Common myeloid progenitor, CD34-positive (primary cell): ENCODE measurements at regions not wholly inside any gene's neighbourhood (a gene's known extent, or its start where the extent isn't known, plus 50 kb on each side); places are given as distances from the start of the nearest gene placed in this dataset.

ENCODE experiments used
- CTCF ChIA-PET: fragments of 350-600 bp; sonication (Branson Sonifier 250); formaldehyde crosslinking; loops from one replicate; lab custom pipeline; 2021; ENCODE audit warnings: antibody characterized with exemption; lab: Charles Lee
- POLR2A ChIA-PET: fragments of 350-600 bp; sonication (Branson Sonifier 250); formaldehyde crosslinking; loops from one replicate; lab custom pipeline; 2021; ENCODE audit warnings: antibody characterized with exemption; lab: Charles Lee
- DNase-seq, 3 donors: peaks; one replicate each; pipeline versions ENCODE4 v3.0.0 to v3.0.0-alpha.2; 2013
- H3K27ac ChIP-seq, 2 experiments: 1 replicate in 1 of 2; 2 replicates in 1 of 2; pipeline ENCODE4 v1.7.0; 2013; ENCODE audit warnings: inconsistent platforms in 2 of 2, low read length in 2 of 2, mild to moderate bottlenecking in 2 of 2, low read depth in 1 of 2, moderate library complexity in 1 of 2; ENCODE audit not compliant: severe bottlenecking in 2 of 2, insufficient read depth in 1 of 2, poor library complexity in 1 of 2
- H3K27me3 ChIP-seq, 5 experiments: replicated peaks in 2 of 5; 1 replicate in 3 of 5; 2 replicates in 2 of 5; pipeline versions ENCODE4 v1.6.1 to v1.7.0; 2013; ENCODE audit warnings: low read length in 4 of 5, mild to moderate bottlenecking in 2 of 5, moderate library complexity in 2 of 5, inconsistent platforms in 1 of 5; ENCODE audit not compliant: insufficient read depth in 5 of 5, control insufficient read depth in 4 of 5
- H3K36me3 ChIP-seq, 4 experiments: 1 replicate in 2 of 4; 2 replicates in 2 of 4; pipeline versions ENCODE4 v1.6.1 to v1.7.0; 2013; ENCODE audit warnings: low read length in 3 of 4, control low read depth in 1 of 4, mild to moderate bottlenecking in 1 of 4; ENCODE audit not compliant: control insufficient read depth in 4 of 4, insufficient read depth in 4 of 4
- H3K4me1 ChIP-seq, 4 experiments: 1 replicate in 3 of 4; 2 replicates in 1 of 4; pipeline versions ENCODE4 v1.6.1 to v1.7.1; 2013; ENCODE audit warnings: low read length in 3 of 4, mild to moderate bottlenecking in 3 of 4, control low read depth in 1 of 4, inconsistent platforms in 1 of 4, moderate library complexity in 1 of 4; ENCODE audit not compliant: control insufficient read depth in 4 of 4, insufficient read depth in 4 of 4; ENCODE audit errors: control extremely low read depth in 1 of 4
- H3K4me3 ChIP-seq, 7 experiments: 1 replicate in 4 of 7; 2 replicates in 3 of 7; pipeline versions ENCODE4 v1.5.1 to v1.7.0; 2013; ENCODE audit warnings: mild to moderate bottlenecking in 7 of 7, low read length in 6 of 7, moderate library complexity in 6 of 7, inconsistent platforms in 2 of 7, low read depth in 2 of 7, control low read depth in 1 of 7; ENCODE audit not compliant: insufficient read depth in 4 of 7, control insufficient read depth in 1 of 7; ENCODE audit errors: extremely low read depth in 1 of 7
- H3K9me3 ChIP-seq, 5 experiments: 1 replicate in 4 of 5; 2 replicates in 1 of 5; pipeline versions ENCODE4 v1.6.1 to v1.7.1; 2013; ENCODE audit warnings: low read length in 4 of 5, mild to moderate bottlenecking in 2 of 5, inconsistent platforms in 1 of 5, low read depth in 1 of 5, moderate library complexity in 1 of 5; ENCODE audit not compliant: control insufficient read depth in 4 of 5, insufficient read depth in 2 of 5; ENCODE audit errors: control extremely low read depth in 1 of 5
- WGBS: methylation state at CpG from one replicate; pipeline ENCODE4 v1.1.5; 2013; ENCODE audit not compliant: insufficient coverage; 5-methylcytosine and 5-hydroxymethylcytosine counted together

DNA sequence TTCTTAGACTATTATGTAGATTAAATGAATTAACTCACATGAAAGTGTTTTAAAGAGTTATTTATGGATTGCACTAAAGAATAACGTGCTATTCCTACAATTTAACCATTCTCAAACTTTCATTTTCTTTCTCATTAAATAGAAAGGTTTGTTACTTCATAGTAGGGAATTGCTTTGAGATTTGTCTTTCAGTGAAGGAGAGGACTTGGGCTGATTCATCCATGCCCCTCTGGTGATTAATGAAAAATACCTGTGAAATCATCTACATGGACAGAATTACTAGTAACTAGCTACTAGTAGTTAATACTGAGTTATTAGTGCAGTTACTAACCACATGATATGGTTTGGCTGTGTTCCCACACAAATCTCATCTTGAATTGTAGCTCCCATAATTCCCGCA, 275.8 kb upstream of the CDH20 start:
- CTCF ChIA-PET = no interaction called here
- POLR2A ChIA-PET = no interaction called here
- DNase-seq = no peak
- Histone ChIP-seq H3K9me3 (peaks cover 0 to 1% (median 0%) of the 10 kb centered on the region in 5 experiments), H3K4me1 (no peaks in the 10 kb centered on the region), H3K4me3 (no peak overlapping the region), H3K36me3 (no peaks in the 10 kb centered on the region), H3K27ac (no peak overlapping the region), H3K27me3 (no peaks in the 10 kb centered on the region)
- 100% methylated on average over 1 of the region's 2 CpGs for WGBS

DNA sequence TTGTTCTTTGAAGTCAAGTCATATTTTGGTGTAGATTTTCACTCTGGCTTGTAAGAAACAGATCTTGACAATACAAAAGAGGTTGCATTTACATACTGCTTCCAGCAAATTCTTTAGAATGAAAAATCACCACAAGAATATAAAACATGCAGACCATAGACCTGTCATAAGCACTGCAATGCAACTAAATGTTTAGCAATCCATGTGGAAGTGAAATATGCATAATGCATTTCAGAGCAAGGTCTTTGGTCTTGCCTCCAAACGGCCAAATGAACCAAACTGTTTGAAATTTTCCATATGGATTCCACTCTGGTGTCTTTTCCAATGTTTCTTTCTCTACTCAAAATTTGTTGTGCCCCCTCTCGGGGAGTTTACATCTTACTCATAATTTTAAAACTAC, 271.0 kb upstream of the CDH20 start:
- no peaks in the 10 kb centered on the region for H3K27me3 ChIP-seq
- WGBS = 83% methylated on average over 1 of the region's 2 CpGs
- no peaks in the 10 kb centered on the region for H3K9me3 ChIP-seq
- CTCF ChIA-PET = no interaction called here
- no peak overlapping the region for H3K27ac ChIP-seq
- H3K4me1 ChIP-seq = no peaks in the 10 kb centered on the region
- no peak for DNase-seq
- no peaks in the 10 kb centered on the region for H3K36me3 ChIP-seq
- H3K4me3 ChIP-seq = no peak overlapping the region
- POLR2A ChIA-PET = no interaction called here

DNA sequence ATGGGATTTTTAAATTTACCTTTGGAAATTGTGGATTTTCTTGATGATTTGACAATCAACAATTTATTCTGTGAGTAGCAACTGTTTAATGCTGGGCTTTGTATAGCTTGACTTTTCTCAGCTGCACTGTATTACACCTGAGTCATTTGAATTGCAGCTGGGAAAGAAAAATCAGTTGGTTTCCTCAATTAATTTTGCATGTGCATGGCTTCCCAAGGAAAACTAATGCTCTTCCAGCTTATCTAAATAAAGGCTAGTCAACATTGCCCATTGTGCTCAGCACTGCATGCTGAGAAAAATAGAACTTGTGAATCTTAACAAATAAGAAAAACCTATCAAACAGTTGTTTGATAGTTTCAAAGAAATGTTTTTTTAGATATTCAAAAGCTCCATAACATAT, 268.3 kb upstream of the CDH20 start:
- POLR2A ChIA-PET = no interaction called here
- H3K36me3 ChIP-seq = no peaks in the 10 kb centered on the region

DNA sequence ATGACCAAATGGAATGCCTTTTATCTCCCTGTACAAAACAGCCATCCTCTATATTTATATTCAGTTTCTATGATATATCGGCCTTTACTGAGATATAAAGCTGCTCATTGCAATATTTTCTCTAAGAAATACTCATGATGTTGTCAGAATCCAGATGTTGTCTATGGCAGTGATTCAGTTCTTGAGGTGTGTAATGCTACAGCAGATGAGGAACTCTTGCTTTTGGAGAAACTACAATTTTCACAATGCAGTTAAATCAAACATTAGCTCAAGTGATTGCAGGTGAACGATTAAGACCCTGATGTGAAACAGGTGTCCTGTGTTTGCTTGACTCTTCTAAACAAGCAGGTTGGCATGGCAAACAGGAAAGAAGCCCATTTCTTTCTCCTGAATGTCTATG, 256.2 kb upstream of the CDH20 start:
- ChIA-PET POLR2A (no interaction called here), CTCF (interaction anchor here (1.2 kb wide), 1 partner anchor 9 kb away, joined by 5 read pairs; no protein-coding TSS in a partner anchor)
- H3K36me3 ChIP-seq = no peaks in the 10 kb centered on the region
- H3K4me3 ChIP-seq = no peak overlapping the region
- no CpG with 5 or more reads among the region's 2 CpGs for WGBS
- DNase-seq = no peak
- H3K27ac ChIP-seq = no peak overlapping the region
- no peaks in the 10 kb centered on the region for H3K4me1 ChIP-seq
- no peaks in the 10 kb centered on the region for H3K9me3 ChIP-seq
- H3K27me3 ChIP-seq = no peaks in the 10 kb centered on the region

More for the DNA sequence above, 268.3 kb upstream of the CDH20 start:
- CTCF ChIA-PET = no interaction called here
- H3K27me3 ChIP-seq = no peaks in the 10 kb centered on the region
- no peaks in the 10 kb centered on the region for H3K9me3 ChIP-seq
- H3K27ac ChIP-seq = no peak overlapping the region
- H3K4me1 ChIP-seq = no peaks in the 10 kb centered on the region
- H3K4me3 ChIP-seq = no peak overlapping the region
- DNase-seq = no peak

DNA sequence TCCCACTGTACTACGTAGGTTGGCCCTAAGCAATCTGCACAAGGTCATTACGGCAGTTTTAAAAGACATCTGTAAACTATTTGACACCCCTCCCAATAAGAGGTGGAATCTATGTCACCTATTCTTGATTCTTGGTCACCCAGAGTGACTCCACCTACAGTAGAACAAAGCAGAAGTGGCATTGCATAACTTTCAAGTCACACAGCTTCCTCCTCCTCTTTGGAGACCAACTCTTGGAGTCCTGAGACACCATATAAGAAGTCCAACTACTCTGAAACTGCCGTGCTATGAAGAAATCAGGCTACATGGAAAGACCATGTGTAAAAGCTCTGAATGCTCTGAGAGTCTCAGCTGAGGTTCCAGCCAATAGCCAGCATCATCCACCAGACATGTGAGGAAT, 253.5 kb upstream of the CDH20 start:
- Histone ChIP-seq H3K9me3 (no peaks in the 10 kb centered on the region), H3K27me3 (no peaks in the 10 kb centered on the region), H3K36me3 (no peaks in the 10 kb centered on the region), H3K4me1 (no peaks in the 10 kb centered on the region), H3K4me3 (no peak overlapping the region), H3K27ac (no peak overlapping the region)
- no peak for DNase-seq
- 92% methylated on average over 3 of the region's 3 CpGs for WGBS
- ChIA-PET POLR2A (no interaction called here), CTCF (no interaction called here)

DNA sequence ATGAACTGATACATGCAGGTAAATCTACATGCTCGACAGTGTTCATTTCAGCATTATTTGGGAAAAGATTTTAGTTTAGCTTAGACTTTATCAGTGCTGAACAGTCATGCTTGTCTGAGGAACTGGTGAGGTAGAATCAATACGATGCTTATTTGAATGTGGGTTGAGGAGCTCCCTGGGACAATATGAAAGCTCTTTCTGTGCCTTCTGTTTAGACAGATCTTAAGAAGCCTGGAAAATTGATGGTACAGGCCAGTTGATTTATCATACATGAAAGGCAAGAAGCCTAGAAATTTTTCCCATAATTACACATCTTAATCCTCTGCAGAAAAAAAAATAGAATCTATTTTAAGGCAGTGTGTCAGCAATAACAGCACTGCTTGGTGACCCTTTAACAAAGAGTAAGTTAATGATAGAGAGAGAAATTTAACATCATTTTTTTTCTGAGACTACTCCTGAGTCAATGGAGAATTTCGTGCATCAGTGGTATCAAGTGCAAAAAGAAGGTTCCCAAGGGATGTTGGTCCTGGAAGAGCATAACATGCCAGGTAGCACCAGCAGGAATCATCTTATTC, 252.2 kb upstream of the CDH20 start:
- Histone ChIP-seq H3K4me1 (no peaks in the 10 kb centered on the region), H3K27me3 (no peaks in the 10 kb centered on the region), H3K36me3 (no peaks in the 10 kb centered on the region), H3K9me3 (no peaks in the 10 kb centered on the region), H3K4me3 (no peak overlapping the region), H3K27ac (no peak overlapping the region)
- ChIA-PET CTCF (no interaction called here), POLR2A (no interaction called here)
- no peak for DNase-seq
- WGBS = 91% methylated on average over 3 of the region's 3 CpGs

DNA sequence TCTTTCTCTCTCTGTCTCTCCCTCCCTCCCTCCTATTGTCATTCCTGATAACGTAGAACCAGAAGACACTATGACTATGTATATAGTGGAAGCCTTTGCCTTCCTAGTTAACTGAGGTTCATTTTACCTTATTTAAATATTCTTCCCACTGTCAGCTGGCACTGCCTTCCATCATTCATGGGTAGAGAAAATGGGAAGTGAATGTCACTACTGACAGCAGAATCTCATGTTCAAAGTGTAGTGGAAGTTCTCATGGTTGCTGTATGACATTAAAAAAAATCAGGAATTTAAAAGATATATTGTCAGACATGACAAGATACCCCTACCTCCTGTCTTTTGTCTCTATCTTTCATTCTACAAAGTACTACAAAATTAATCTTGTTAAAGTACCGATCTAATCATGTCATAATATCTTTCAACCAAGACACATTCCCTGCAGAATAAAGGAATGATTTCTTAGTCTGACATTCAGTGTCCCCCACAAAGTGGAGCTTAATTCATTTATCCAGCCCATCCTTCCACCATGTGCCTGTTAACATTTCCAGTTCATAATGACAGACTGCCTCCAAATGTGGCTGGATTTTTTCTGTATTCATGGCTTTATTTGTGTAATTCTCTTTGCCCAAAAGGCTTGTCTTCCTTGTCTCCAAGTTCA, 250.1 kb upstream of the CDH20 start:
- Histone ChIP-seq H3K9me3 (no peaks in the 10 kb centered on the region), H3K4me3 (no peak overlapping the region), H3K27ac (no peak overlapping the region), H3K4me1 (no peaks in the 10 kb centered on the region), H3K36me3 (no peaks in the 10 kb centered on the region), H3K27me3 (no peaks in the 10 kb centered on the region)
- no peak for DNase-seq
- ChIA-PET CTCF (no interaction called here), POLR2A (no interaction called here)
- WGBS = 100% methylated on average over 1 of the region's 2 CpGs
